OCI-LY1 (cell line): ENCODE measurements at regions not wholly inside any gene's neighbourhood (a gene's known extent, or its start where the extent isn't known, plus 50 kb on each side); places are given as distances from the start of the nearest gene placed in this dataset.
"Not testable (repeated sequence)": the region's sequence is repeated elsewhere in the genome, so short reads cannot be mapped to it uniquely, and the experiment has no call there.

Experiments used
- H2AFZ ChIP-seq: fragments of 200-600 bp; sonication (generic), shearing (Covaris generic); 2 replicates; pipeline ENCODE4 v1.6.0; 2014; ENCODE audit warnings: antibody characterized with exemption, mild to moderate bottlenecking, low read length
- H3F3A ChIP-seq: fragments of 200-600 bp; sonication (generic), shearing (Covaris generic); 2 replicates; pipeline ENCODE4 v1.6.0; 2014; ENCODE audit warnings: mild to moderate bottlenecking, antibody characterized with exemption, low read length, moderate library complexity; ENCODE audit not compliant: insufficient read depth
- H3K27ac ChIP-seq: fragments of 200-600 bp; sonication (generic); 2 replicates; pipeline ENCODE4 v1.5.1; 2014; ENCODE audit warnings: low read length, mixed run types, mild to moderate bottlenecking, low read depth; ENCODE audit not compliant: poor library complexity, severe bottlenecking
- H3K27me3 ChIP-seq: fragments of 200-600 bp; sonication (generic); 2 replicates; pipeline ENCODE4 v1.6.0; 2014; ENCODE audit warnings: antibody characterized with exemption, mild to moderate bottlenecking, low read length, moderate library complexity; ENCODE audit not compliant: insufficient read depth
- H3K36me3 ChIP-seq: fragments of 200-600 bp; sonication (generic); 2 replicates; pipeline ENCODE4 v1.6.1; 2014; ENCODE audit warnings: mild to moderate bottlenecking, antibody characterized with exemption, low read length, moderate library complexity, mixed read lengths; ENCODE audit not compliant: insufficient read depth
- H3K4me1 ChIP-seq: fragments of 200-600 bp; sonication (generic); 2 replicates; pipeline ENCODE4 v1.5.1; 2014; ENCODE audit warnings: mild to moderate bottlenecking, low read length, moderate library complexity; ENCODE audit not compliant: insufficient read depth, severe bottlenecking
- H3K4me2 ChIP-seq: fragments of 200-600 bp; sonication (generic), shearing (Covaris generic); 2 replicates; pipeline ENCODE4 v1.6.1; 2014; ENCODE audit warnings: low read length
- H3K4me3 ChIP-seq: fragments of 200-600 bp; sonication (generic); 2 replicates; pipeline ENCODE4 v1.5.1; 2014; ENCODE audit warnings: low read length, low read depth, mild to moderate bottlenecking, mixed read lengths; ENCODE audit not compliant: poor library complexity, severe bottlenecking
- H3K79me2 ChIP-seq: fragments of 200-600 bp; shearing (Covaris generic); 2 replicates; pipeline ENCODE4 v1.6.1; 2016; ENCODE audit warnings: mixed run types, low read length, mixed read lengths; ENCODE audit not compliant: insufficient read depth
- H3K9ac ChIP-seq: fragments of 200-600 bp; sonication (generic), shearing (Covaris generic); 2 replicates; pipeline ENCODE4 v1.6.1; 2014; ENCODE audit warnings: mild to moderate bottlenecking, low read length, mixed read lengths
- H3K9me2 ChIP-seq: fragments of 200-600 bp; sonication (generic), shearing (Covaris generic); 2 replicates; pipeline ENCODE4 v1.6.1; 2014; ENCODE audit warnings: low read depth, mild to moderate bottlenecking, low read length, mixed read lengths
- H3K9me3 ChIP-seq: fragments of 200-600 bp; shearing (Covaris generic); 2 replicates; pipeline ENCODE4 v1.6.1; 2014; ENCODE audit warnings: low read length, mixed read lengths
- H4K20me1 ChIP-seq: fragments of 200-600 bp; sonication (generic), shearing (Covaris generic); 2 replicates; pipeline ENCODE4 v1.6.0; 2016; ENCODE audit warnings: mild to moderate bottlenecking, low read length; ENCODE audit not compliant: insufficient read depth
- EZH2 ChIP-seq: fragments of 200-600 bp; sonication (generic), shearing (Covaris generic); IDR thresholded peaks from 2 replicates; pipeline ENCODE4 v1.8.0; 2017; ENCODE audit warnings: borderline replicate concordance, mixed run types, mild to moderate bottlenecking, antibody characterized with exemption, low read length, moderate library complexity, mixed read lengths
- TF ChIP-seq, protein P1 (sequence below): fragments of 200-600 bp; sonication (generic), shearing (Covaris generic); IDR thresholded peaks from 2 replicates; pipeline ENCODE4 v1.5.1; 2017; ENCODE audit warnings: mild to moderate bottlenecking, antibody characterized with exemption, low read length, moderate library complexity, mixed read lengths

DNA sequence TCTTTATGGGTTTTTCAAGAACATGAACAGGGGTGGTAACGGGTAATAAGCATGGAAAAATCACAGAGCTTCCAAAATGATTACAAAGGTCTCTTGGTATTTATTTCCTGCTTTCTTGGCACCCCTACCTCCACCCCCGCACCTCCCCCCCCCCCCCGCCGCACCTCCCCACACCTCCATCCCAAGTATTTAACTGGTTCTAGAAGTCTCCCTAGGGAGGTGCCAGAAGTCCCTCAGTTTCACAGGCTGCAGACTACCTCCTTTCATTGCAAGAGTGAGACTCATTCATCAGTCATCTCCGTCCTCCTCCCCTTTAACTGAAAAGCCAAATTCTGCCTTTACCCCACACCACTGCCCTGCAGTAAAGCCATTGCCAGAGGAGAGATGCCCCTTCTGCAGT lies 169.4 kb downstream of the ALDH1A2 start:
- H3K79me2 ChIP-seq: no peaks in the 10 kb centered on the region
- no peaks in the 10 kb centered on the region for H3K27me3 ChIP-seq
- H3K9me2 ChIP-seq: no peaks in the 10 kb centered on the region
- H3K36me3 ChIP-seq: no peaks in the 10 kb centered on the region
- no peaks in the 10 kb centered on the region for H3F3A ChIP-seq
- no peak overlapping the region for H3K4me2 ChIP-seq
- H4K20me1 ChIP-seq: no peaks in the 10 kb centered on the region
- no peak overlapping the region for H3K4me3 ChIP-seq
- TF ChIP-seq, protein P1, sequence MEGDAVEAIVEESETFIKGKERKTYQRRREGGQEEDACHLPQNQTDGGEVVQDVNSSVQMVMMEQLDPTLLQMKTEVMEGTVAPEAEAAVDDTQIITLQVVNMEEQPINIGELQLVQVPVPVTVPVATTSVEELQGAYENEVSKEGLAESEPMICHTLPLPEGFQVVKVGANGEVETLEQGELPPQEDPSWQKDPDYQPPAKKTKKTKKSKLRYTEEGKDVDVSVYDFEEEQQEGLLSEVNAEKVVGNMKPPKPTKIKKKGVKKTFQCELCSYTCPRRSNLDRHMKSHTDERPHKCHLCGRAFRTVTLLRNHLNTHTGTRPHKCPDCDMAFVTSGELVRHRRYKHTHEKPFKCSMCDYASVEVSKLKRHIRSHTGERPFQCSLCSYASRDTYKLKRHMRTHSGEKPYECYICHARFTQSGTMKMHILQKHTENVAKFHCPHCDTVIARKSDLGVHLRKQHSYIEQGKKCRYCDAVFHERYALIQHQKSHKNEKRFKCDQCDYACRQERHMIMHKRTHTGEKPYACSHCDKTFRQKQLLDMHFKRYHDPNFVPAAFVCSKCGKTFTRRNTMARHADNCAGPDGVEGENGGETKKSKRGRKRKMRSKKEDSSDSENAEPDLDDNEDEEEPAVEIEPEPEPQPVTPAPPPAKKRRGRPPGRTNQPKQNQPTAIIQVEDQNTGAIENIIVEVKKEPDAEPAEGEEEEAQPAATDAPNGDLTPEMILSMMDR: no peak
- TF ChIP-seq EZH2: no peak
- H3K27ac ChIP-seq: no peak overlapping the region
- H3K4me1 ChIP-seq: no peaks in the 10 kb centered on the region
- no peak overlapping the region for H3K9ac ChIP-seq
- H3K9me3 ChIP-seq: no peaks in the 10 kb centered on the region
- H2AFZ ChIP-seq: no peak overlapping the region

GRCh38 chr15:57896899-57897298 lies 168.6 kb downstream of the ALDH1A2 start:
- not testable (repeated sequence) for H3K4me2 ChIP-seq, H3K9me3 ChIP-seq, H3K9me2 ChIP-seq, H3K36me3 ChIP-seq, H3K4me1 ChIP-seq, H3K4me3 ChIP-seq, H3F3A ChIP-seq, H3K27me3 ChIP-seq, H3K79me2 ChIP-seq, H3K27ac ChIP-seq, H2AFZ ChIP-seq, H4K20me1 ChIP-seq, H3K9ac ChIP-seq

- Histone ChIP-seq H3K9me2 (no peaks in the 10 kb centered on the region), H3K4me3 (no peak overlapping the region), H3K9ac (no peak overlapping the region), H3F3A (no peaks in the 10 kb centered on the region), H3K79me2 (no peaks in the 10 kb centered on the region), H4K20me1 (no peaks in the 10 kb centered on the region), H3K9me3 (no peaks in the 10 kb centered on the region), H3K27ac (no peak overlapping the region), H2AFZ (no peak overlapping the region), H3K36me3 (no peaks in the 10 kb centered on the region), H3K4me1 (no peaks in the 10 kb centered on the region), H3K27me3 (no peaks in the 10 kb centered on the region), H3K4me2 (no peak overlapping the region)
- TF ChIP-seq, protein P1: no peak
- no peak for TF ChIP-seq EZH2
These were observed 167.6 kb downstream of the ALDH1A2 start for GRCh38 chr15:57897870-57898269.

- Histone ChIP-seq H3K4me3 (no peak overlapping the region), H3K4me1 (no peaks in the 10 kb centered on the region), H3K9me2 (no peaks in the 10 kb centered on the region), H3K36me3 (no peaks in the 10 kb centered on the region), H4K20me1 (no peaks in the 10 kb centered on the region), H3K4me2 (no peak overlapping the region), H3K27ac (no peak overlapping the region), H3K79me2 (no peaks in the 10 kb centered on the region), H3K9me3 (no peaks in the 10 kb centered on the region), H3F3A (no peaks in the 10 kb centered on the region), H3K9ac (no peak overlapping the region), H3K27me3 (no peaks in the 10 kb centered on the region), H2AFZ (no peak overlapping the region)
- TF ChIP-seq, protein P1: no peak
- no peak for TF ChIP-seq EZH2
These were observed 163.4 kb downstream of the ALDH1A2 start for GRCh38 chr15:57902155-57902554.
